AG09309 (cell line): ENCODE measurements at regions not wholly inside any gene's neighbourhood (a gene's known extent, or its start where the extent isn't known, plus 50 kb on each side); places are given as distances from the start of the nearest gene placed in this dataset.

Source experiments
- DNase-seq: peaks from one replicate; pipeline ENCODE4 v3.0.0-alpha.2; 2010; ENCODE audit warnings: low read depth
- H3K4me3 ChIP-seq: 2 replicates; pipeline ENCODE4 v1.5.1; 2011; ENCODE audit warnings: mild to moderate bottlenecking, low read depth, low read length, moderate library complexity; ENCODE audit not compliant: control insufficient read depth
- TF ChIP-seq, protein P1 (sequence below): IDR thresholded peaks from 2 replicates; pipeline ENCODE4 v1.5.1; 2011; ENCODE audit warnings: mild to moderate bottlenecking, low read depth, low read length, inconsistent platforms; ENCODE audit not compliant: insufficient read depth, control insufficient read depth; ENCODE audit errors: missing control alignments

DNA sequence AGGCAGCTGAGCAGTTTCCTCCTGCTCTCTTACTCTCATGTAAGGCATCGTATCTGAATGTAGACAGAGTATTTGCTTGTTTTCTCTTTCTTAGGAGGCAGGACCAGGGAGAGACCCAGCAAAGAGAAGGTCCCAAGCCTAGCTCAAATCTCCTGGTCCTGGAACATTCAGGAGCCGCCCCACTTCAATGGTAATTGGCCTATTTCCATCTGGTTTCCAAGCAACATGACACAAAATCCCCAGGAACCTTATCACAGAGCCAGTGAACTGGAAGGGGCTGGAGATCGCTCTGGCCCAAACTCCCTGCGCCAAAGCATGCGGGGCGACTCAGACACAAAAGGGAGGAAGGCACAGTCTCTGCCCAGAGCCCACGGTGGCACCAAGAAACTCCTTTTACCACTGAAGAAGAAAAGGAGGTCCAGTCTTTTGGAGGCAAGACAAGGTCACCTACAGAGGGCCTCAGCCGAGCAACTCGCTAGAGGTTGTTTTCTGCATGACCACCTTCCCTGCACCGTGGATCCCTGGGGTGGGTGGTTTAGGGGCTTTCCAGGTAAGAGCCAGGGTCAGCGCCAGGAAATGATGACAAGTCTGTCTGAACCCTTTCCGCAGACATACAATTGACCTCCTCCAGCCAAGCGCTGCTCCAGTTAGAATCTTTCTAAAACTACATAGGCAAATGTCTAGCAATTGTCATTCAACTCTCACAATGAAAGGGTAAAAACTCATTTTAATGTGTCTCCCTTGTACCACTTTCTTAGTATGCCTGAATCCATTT, 394.7 kb downstream of the SOX9 start:
- TF ChIP-seq, protein P1, sequence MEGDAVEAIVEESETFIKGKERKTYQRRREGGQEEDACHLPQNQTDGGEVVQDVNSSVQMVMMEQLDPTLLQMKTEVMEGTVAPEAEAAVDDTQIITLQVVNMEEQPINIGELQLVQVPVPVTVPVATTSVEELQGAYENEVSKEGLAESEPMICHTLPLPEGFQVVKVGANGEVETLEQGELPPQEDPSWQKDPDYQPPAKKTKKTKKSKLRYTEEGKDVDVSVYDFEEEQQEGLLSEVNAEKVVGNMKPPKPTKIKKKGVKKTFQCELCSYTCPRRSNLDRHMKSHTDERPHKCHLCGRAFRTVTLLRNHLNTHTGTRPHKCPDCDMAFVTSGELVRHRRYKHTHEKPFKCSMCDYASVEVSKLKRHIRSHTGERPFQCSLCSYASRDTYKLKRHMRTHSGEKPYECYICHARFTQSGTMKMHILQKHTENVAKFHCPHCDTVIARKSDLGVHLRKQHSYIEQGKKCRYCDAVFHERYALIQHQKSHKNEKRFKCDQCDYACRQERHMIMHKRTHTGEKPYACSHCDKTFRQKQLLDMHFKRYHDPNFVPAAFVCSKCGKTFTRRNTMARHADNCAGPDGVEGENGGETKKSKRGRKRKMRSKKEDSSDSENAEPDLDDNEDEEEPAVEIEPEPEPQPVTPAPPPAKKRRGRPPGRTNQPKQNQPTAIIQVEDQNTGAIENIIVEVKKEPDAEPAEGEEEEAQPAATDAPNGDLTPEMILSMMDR = no peak
- no peak for DNase-seq
- H3K4me3 ChIP-seq = no peak overlapping the region

DNA sequence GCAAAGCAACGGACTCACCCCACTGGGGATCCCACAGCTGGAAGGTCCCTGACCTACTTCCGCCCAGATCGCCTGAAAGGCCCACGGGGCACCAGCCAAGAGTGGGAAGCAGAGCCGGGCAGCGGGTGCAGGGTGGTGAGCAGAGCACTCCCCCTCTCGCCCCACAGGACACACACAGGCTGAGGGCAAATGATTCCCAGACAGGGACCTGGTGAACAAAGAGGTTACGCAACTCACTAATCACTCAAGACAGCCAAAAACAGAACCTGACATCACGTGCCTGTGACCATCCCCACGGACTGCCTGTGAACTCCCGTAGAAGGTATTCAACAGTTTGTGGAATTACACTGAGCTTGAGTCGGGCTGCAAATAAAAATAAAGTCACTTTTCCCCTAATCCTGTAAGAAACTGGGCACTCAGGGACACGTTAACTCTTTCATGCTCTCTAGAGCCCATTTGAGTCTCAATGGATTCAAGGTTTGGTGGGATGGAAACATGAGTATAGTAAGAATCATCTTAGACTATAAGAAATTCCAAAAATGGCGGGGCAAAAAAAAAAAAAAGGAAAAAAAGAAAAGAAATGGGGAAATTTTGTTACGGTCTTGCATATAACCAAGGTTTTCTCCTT, 396.1 kb downstream of the SOX9 start:
- DNase-seq = no peak
- H3K4me3 ChIP-seq = no peak overlapping the region
- TF ChIP-seq, protein P1 = no peak

DNA sequence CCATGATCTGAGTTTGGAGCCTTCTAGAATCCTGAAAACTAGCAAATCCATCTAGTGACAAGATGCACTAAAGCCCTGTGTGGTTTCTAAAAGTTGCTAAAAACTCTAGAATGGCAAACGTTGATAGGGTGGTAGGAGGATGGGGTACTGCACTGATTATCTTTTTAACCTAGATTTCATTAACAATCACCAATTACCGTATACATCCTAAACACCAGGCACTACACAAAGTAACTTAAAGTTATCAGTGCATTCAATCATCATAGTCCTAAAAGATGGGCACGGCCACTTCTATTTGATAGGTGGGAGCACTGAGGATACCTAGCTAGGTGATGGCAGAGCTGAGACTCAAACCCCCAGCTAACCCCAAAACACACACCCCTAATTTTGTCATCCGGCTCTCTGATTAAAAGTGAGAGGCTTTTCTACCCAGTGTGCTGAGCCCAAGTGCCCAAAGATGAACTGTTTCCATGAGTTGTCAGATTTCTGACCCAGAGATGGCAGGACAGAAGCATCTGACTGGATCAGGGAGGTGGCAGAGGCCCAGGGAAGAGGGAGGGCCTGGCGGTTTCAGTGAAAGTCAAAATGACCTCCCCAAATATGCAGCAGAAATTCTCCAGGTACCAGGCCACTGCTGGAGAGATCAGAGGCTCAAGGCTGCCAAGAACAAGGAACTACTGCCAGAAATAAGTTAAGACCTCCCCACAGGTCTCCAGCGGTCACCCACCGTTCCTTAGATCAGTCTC, 396.8 kb downstream of the SOX9 start:
- no peak overlapping the region for H3K4me3 ChIP-seq
- TF ChIP-seq, protein P1 = no peak
- no peak for DNase-seq

DNA sequence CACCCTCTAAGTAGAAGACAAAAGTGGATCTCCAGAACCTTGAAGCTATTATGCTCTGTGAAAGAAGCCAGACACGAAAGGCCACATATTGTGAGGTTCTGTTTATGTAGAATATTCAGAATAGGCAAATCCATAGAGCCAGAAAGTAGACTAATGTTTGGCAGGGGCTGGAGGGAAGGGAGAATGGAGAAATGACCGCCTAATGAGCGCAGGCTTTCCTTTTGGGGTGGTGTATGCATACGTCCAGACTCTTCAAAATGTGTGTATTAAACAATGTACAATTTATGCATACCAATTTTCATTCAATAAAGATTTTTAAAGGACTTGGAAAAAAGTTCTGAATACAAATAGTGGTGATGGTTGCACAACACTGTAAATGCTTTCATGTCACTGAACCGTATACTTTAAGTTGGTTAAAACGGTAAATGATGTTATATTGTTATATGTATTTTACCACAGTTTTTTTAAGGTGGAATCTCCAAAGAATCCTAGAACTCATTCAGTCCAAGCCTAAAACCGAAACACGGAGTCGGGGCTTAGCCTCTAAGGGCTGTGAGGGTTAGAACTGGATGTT, 397.4 kb downstream of the SOX9 start:
- TF ChIP-seq, protein P1 = no peak
- DNase-seq = no peak
- no peak overlapping the region for H3K4me3 ChIP-seq

DNA sequence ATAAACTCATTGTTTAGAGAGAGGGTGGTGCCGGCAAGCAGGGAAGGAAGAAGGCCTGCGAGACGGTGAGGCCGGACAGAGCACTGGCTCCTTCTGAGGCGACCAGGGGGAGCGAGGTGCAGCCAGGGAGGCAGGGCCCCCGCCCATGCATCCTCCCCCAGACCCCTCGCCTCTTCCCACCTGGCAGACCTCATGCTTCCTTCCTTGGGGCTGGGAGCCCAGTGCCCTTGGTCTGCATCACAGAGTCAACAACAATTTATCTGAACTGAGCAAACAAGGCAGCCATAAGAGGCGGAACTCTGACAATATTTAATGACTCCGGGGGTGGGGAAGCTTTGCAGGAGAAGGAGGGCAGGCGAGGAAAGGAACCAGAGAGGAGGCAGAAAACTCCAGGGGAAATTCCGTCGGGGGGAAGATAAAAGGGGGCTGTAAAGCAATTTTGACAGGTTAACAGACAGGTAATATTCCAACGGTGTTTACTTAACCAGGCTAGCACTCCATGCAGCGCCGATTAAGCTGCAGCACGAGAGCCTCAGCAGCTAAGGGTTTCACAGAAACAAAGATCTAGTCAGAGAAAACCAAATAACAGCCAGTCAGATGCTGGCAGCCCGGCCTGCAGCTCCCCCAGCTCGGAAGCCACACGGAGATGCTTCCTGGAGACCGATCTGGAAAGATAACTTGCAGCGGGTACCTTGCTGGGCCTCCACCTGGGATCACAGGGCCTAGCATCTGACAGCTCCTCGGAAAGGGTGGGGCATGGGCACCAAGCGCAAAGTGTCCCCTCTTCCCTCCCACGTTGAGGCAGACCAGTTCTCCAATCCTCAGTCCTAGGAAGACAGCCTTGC, 398.2 kb downstream of the SOX9 start:
- no peak for DNase-seq
- H3K4me3 ChIP-seq = no peak overlapping the region
- TF ChIP-seq, protein P1 = no peak

DNA sequence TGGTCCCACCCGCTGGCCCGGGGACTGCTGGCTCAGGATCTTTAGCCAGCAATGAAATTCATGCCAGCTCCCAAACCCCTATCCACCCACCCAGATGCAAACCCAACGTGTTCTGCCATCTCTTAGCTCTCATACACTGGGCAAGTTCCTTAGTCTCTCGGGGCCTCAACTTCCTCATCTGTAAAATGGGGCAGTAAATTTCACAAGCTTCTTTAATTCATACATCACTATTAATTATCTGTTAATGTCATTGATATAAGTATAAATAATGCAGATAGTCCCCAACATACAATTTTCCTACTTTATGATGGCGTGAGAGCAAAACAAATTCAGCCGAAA, 398.7 kb downstream of the SOX9 start:
- DNase-seq = no peak
- H3K4me3 ChIP-seq = no peak overlapping the region
- TF ChIP-seq, protein P1 = no peak
